CD4-positive, CD25-positive, alpha-beta regulatory T cell (primary cell): ENCODE measurements at regions not wholly inside any gene's neighbourhood (a gene's known extent, or its start where the extent isn't known, plus 50 kb on each side); places are given as distances from the start of the nearest gene placed in this dataset.
"Not testable (repeated sequence)": the region's sequence is repeated elsewhere in the genome, so short reads cannot be mapped to it uniquely, and the experiment has no call there.

Experiments
- ATAC-seq, 2 donors: fragments of 150-1000 bp; cut with Tn5 transposase; one replicate each; pipeline ENCODE4 v1.10.0; 2021; ENCODE audit warnings: low read depth in 2 of 2, moderate number of reproducible peaks in 2 of 2, moderate library complexity in 1 of 2
- DNase-seq, 3 donors: peaks; one replicate each; pipeline versions ENCODE4 v3.0.0 to v3.0.0-alpha.2; 2012 to 2022; ENCODE audit warnings: mixed read lengths in 1 of 3
- H3K27ac ChIP-seq: one replicate; pipeline ENCODE4 v1.7.0; 2013; ENCODE audit warnings: mild to moderate bottlenecking, low read length; ENCODE audit not compliant: insufficient read depth, poor library complexity, severe bottlenecking
- H3K27me3 ChIP-seq: one replicate; pipeline ENCODE4 v1.7.0; 2013; ENCODE audit warnings: low read length; ENCODE audit not compliant: control insufficient read depth, insufficient read depth
- H3K36me3 ChIP-seq: one replicate; pipeline ENCODE4 v1.7.0; 2013; ENCODE audit warnings: mild to moderate bottlenecking, low read length, moderate library complexity; ENCODE audit not compliant: control insufficient read depth, insufficient read depth
- H3K4me1 ChIP-seq: 2 replicates; pipeline ENCODE4 v1.7.0; 2013; ENCODE audit warnings: mild to moderate bottlenecking, low read length; ENCODE audit not compliant: insufficient read depth, control insufficient read depth, poor library complexity, severe bottlenecking
- H3K4me3 ChIP-seq: one replicate; pipeline ENCODE4 v1.7.0; 2013; ENCODE audit warnings: low read depth, mild to moderate bottlenecking, low read length, moderate library complexity
- H3K9me3 ChIP-seq, 2 experiments: 1 replicate in 1 of 2; 2 replicates in 1 of 2; pipeline ENCODE4 v1.7.0; 2013; ENCODE audit warnings: low read length in 2 of 2, mild to moderate bottlenecking in 1 of 2, moderate library complexity in 1 of 2; ENCODE audit not compliant: control insufficient read depth in 2 of 2
- H3K27ac Mint-ChIP-seq, 3 donors: one replicate each; pipeline ENCODE4 v1.8.0; 2020 to 2022; ENCODE audit warnings: mild to moderate bottlenecking in 3 of 3, mixed read lengths in 3 of 3, moderate library complexity in 2 of 3
- H3K27me3 Mint-ChIP-seq: one replicate; pipeline ENCODE4 v1.8.0; 2022; ENCODE audit warnings: mild to moderate bottlenecking, mixed read lengths
- H3K36me3 Mint-ChIP-seq: one replicate; pipeline ENCODE4 v1.8.0; 2020; ENCODE audit warnings: mixed read lengths
- H3K4me1 Mint-ChIP-seq, 4 donors: one replicate each; pipeline ENCODE4 v1.8.0; 2020 to 2022; ENCODE audit warnings: mixed read lengths in 4 of 4, mild to moderate bottlenecking in 1 of 4
- H3K4me3 Mint-ChIP-seq, 4 donors: one replicate each; pipeline ENCODE4 v1.8.0; 2020 to 2022; ENCODE audit warnings: mild to moderate bottlenecking in 4 of 4, mixed read lengths in 4 of 4, moderate library complexity in 3 of 4
- H3K9me3 Mint-ChIP-seq, 7 donors: one replicate each; pipeline ENCODE4 v1.8.0; 2020 to 2022; ENCODE audit warnings: mixed read lengths in 7 of 7, mild to moderate bottlenecking in 3 of 7, moderate library complexity in 2 of 7

DNA sequence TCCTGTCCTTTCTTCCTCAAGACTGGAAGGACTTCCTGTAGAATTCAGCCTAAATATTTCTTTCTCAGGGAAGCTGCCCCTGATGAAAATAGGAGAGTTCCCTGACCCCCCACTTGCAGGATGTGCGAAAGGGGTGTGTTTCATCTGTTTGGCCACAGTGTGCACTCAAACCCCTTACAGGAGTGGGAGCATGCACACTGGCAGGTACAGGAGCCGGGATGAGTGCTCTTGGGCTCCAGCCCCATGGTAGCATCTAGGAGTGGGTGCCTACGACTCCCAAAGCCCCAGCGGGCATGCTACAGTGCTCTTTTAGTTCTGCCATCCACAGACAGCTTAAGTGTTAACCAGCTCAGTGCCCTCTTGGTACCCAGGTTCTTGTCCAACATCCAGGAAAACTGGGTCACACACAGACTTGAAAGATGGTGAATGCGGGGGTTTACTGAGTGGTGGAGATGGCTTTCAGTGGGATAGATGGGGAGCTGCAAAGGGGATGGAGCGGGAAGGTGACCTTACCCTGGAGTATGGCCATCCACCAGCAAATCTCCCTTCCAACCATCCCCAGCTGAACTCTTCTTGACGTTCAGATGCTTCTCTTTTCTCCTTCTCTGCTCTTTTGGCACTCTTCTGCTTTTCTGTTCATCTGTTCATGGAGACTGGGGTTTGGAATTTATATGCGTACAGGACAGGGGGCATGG lies 295.0 kb upstream of the NCKAP5 start:
- no peaks in the 10 kb centered on the region for H3K4me1 Mint-ChIP-seq
- H3K9me3 ChIP-seq = no peaks in the 10 kb centered on the region
- peaks cover 3% of the 10 kb centered on the region for H3K27me3 ChIP-seq
- H3K27me3 Mint-ChIP-seq = peaks cover 11% of the 10 kb centered on the region
- H3K27ac Mint-ChIP-seq = no peak overlapping the region
- H3K4me1 ChIP-seq = no peaks in the 10 kb centered on the region
- no peak overlapping the region for H3K27ac ChIP-seq
- H3K4me3 Mint-ChIP-seq = no peak overlapping the region
- ATAC-seq (no peak), DNase-seq (no peak)
- H3K36me3 ChIP-seq = no peaks in the 10 kb centered on the region
- H3K36me3 Mint-ChIP-seq = no peaks in the 10 kb centered on the region
- H3K4me3 ChIP-seq = no peak overlapping the region
- H3K9me3 Mint-ChIP-seq = peaks cover 0 to 2% (median 0%) of the 10 kb centered on the region in 7 donors

DNA sequence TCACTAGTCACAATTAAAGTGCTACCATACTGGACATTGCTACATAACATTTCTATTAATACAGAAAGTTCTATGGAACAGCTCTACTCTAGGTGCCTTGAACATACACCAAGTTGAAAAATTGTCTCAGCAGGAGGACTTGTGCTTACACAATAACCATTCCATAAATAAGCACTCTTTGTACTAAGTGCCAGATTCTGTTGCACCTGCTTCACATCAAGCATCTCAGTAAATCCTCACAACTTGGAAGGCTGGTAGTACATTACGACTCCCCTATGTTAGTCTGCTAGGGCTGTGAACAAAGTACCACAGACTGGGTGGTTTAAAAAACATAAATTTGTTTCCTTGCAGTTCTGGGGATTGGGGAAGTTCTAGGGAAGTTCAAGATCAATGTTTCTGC lies 296.9 kb upstream of the NCKAP5 start:
- Histone ChIP-seq H3K36me3 (no peaks in the 10 kb centered on the region), H3K27ac (no peak overlapping the region), H3K4me1 (no peaks in the 10 kb centered on the region), H3K9me3 (no peaks in the 10 kb centered on the region), H3K4me3 (no peak overlapping the region), H3K27me3 (peaks cover 3% of the 10 kb centered on the region)
- no peak for ATAC-seq
- Mint-ChIP-seq H3K36me3 (no peaks in the 10 kb centered on the region), H3K27ac (no peak overlapping the region), H3K27me3 (peaks cover 12% of the 10 kb centered on the region), H3K9me3 (peaks cover 0 to 2% (median 0%) of the 10 kb centered on the region in 7 donors), H3K4me3 (no peak overlapping the region), H3K4me1 (no peaks in the 10 kb centered on the region)
- no peak for DNase-seq

DNA sequence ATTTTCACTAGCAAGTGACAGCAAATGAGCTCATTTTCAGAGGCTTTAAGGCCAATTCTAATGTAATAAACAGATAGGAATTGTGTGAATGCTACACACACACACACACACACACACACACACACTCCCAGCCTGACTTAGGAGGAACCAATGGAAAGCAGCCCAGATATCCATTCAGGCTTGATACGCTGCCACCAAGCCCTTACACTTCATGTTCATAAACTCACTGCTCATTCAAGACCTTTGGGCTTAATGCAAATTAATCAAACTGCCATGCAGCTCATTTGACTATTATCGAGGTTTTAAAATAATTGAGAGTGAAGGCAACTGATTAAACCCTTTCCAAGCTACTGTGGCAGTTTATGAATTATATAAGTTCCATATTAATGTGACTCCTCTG lies 298.9 kb upstream of the NCKAP5 start:
- peaks cover 0 to 4% (median 0%) of the 10 kb centered on the region in 7 donors for H3K9me3 Mint-ChIP-seq

GRCh38 chr2:133871545-133872209 lies 303.4 kb upstream of the NCKAP5 start:
- H3K4me1 ChIP-seq = no peaks in the 10 kb centered on the region
- no peaks in the 10 kb centered on the region for H3K4me1 Mint-ChIP-seq
- ATAC-seq = no peak
- no peak overlapping the region for H3K27ac Mint-ChIP-seq
- no peak for DNase-seq
- peaks cover 0 to 4% (median 0%) of the 10 kb centered on the region in 7 donors for H3K9me3 Mint-ChIP-seq
- no peaks in the 10 kb centered on the region for H3K36me3 Mint-ChIP-seq
- peaks cover 6% of the 10 kb centered on the region for H3K27me3 ChIP-seq
- H3K36me3 ChIP-seq = no peaks in the 10 kb centered on the region
- no peak overlapping the region for H3K4me3 ChIP-seq
- H3K27me3 Mint-ChIP-seq = peaks cover 18% of the 10 kb centered on the region
- no peak overlapping the region for H3K4me3 Mint-ChIP-seq
- no peak overlapping the region for H3K27ac ChIP-seq
- no peaks in the 10 kb centered on the region for H3K9me3 ChIP-seq

More for the DNA sequence above, 298.9 kb upstream of the NCKAP5 start:
- H3K27me3 Mint-ChIP-seq = peaks cover 12% of the 10 kb centered on the region
- Histone ChIP-seq H3K27ac (no peak overlapping the region), H3K36me3 (no peaks in the 10 kb centered on the region), H3K4me1 (no peaks in the 10 kb centered on the region), H3K4me3 (no peak overlapping the region), H3K27me3 (peaks cover 3% of the 10 kb centered on the region), H3K9me3 (no peaks in the 10 kb centered on the region)
- no peaks in the 10 kb centered on the region for H3K36me3 Mint-ChIP-seq
- no peak overlapping the region for H3K27ac Mint-ChIP-seq
- DNase-seq (no peak), ATAC-seq (no peak)
- no peaks in the 10 kb centered on the region for H3K4me1 Mint-ChIP-seq
- no peak overlapping the region for H3K4me3 Mint-ChIP-seq

- H3K9me3 ChIP-seq = no peaks in the 10 kb centered on the region
- no peak overlapping the region for H3K27ac ChIP-seq
- peaks cover 0 to 9% (median 0%) of the 10 kb centered on the region in 7 donors for H3K9me3 Mint-ChIP-seq
- H3K27ac Mint-ChIP-seq = no peak overlapping the region
- no peak for ATAC-seq
- peaks cover 21% of the 10 kb centered on the region for H3K27me3 Mint-ChIP-seq
- H3K4me3 Mint-ChIP-seq = no peak overlapping the region
- H3K27me3 ChIP-seq = peaks cover 3% of the 10 kb centered on the region
- H3K4me1 Mint-ChIP-seq = no peaks in the 10 kb centered on the region
- no peaks in the 10 kb centered on the region for H3K4me1 ChIP-seq
- DNase-seq = no peak
- no peaks in the 10 kb centered on the region for H3K36me3 Mint-ChIP-seq
- H3K4me3 ChIP-seq = no peak overlapping the region
- no peaks in the 10 kb centered on the region for H3K36me3 ChIP-seq
These were observed 310.1 kb upstream of the NCKAP5 start for GRCh38 chr2:133878326-133878725.

- DNase-seq = no peak
- Mint-ChIP-seq H3K4me3 (no peak overlapping the region), H3K27ac (peak overlapping the region in 1 of 3 donors; percentile 29), H3K36me3 (no peaks in the 10 kb centered on the region), H3K9me3 (peaks cover 0 to 9% (median 0%) of the 10 kb centered on the region in 7 donors), H3K4me1 (no peaks in the 10 kb centered on the region), H3K27me3 (peaks cover 21% of the 10 kb centered on the region)
- no peaks in the 10 kb centered on the region for H3K36me3 ChIP-seq
- H3K4me3 ChIP-seq = no peak overlapping the region
- H3K27me3 ChIP-seq = peaks cover 3% of the 10 kb centered on the region
- no peak overlapping the region for H3K27ac ChIP-seq
- no peak for ATAC-seq
- H3K4me1 ChIP-seq = no peaks in the 10 kb centered on the region
- no peaks in the 10 kb centered on the region for H3K9me3 ChIP-seq
These were observed 311.4 kb upstream of the NCKAP5 start for GRCh38 chr2:133879703-133880102.

DNA sequence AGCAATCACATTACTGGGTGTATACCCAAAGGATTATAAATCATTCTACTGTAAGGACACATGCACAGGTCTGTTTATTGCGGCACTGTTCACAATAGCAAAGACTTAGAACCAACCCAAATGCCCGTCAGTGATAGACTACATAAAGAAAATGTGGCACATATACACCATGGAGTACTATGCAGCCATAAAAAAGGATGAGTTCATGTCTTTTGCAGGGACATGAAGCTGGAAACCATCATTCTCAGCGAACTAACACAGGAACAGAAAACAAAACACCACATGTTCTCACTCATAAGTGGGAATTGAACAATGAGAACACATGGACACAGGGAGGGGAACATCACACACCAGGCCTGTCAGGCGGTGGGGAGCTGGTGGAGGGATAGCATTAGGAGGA lies 313.9 kb upstream of the NCKAP5 start:
- not testable (repeated sequence) for H3K27me3 ChIP-seq, H3K36me3 ChIP-seq, DNase-seq, H3K4me1 Mint-ChIP-seq, H3K9me3 ChIP-seq, H3K36me3 Mint-ChIP-seq, H3K4me3 ChIP-seq, H3K27ac ChIP-seq, H3K4me3 Mint-ChIP-seq, H3K4me1 ChIP-seq, H3K9me3 Mint-ChIP-seq, ATAC-seq, H3K27ac Mint-ChIP-seq
- peaks cover 21% of the 10 kb centered on the region for H3K27me3 Mint-ChIP-seq
